Mesendoderm (in vitro differentiated cells): ENCODE measurements at regions not wholly inside any gene's neighbourhood (a gene's known extent, or its start where the extent isn't known, plus 50 kb on each side); places are given as distances from the start of the nearest gene placed in this dataset.

Experiments used
- DNase-seq: peaks from one replicate; pipeline ENCODE4 v3.0.0; 2013
- H2AK5ac ChIP-seq: 2 replicates; pipeline ENCODE4 v1.6.1; 2013; ENCODE audit warnings: low read length, inconsistent platforms
- H2BK120ac ChIP-seq: 2 replicates; pipeline ENCODE4 v1.6.1; 2013; ENCODE audit warnings: low read depth, mild to moderate bottlenecking, low read length, moderate library complexity, mixed read lengths
- H2BK15ac ChIP-seq: replicated peaks from 2 replicates; pipeline ENCODE4 v1.6.1; 2013; ENCODE audit warnings: low read depth, mild to moderate bottlenecking, moderate library complexity
- H2BK5ac ChIP-seq: 2 replicates; pipeline ENCODE4 v1.6.1; 2013; ENCODE audit warnings: low read length, inconsistent platforms
- H3K18ac ChIP-seq: 2 replicates; pipeline ENCODE4 v1.6.1; 2013; ENCODE audit warnings: mild to moderate bottlenecking, low read length, mixed read lengths
- H3K23ac ChIP-seq: one replicate; pipeline ENCODE4 v1.6.1; 2013; ENCODE audit warnings: low read length
- H3K27ac ChIP-seq: 2 replicates; pipeline ENCODE4 v1.5.1; 2013; ENCODE audit warnings: low read depth, mild to moderate bottlenecking, inconsistent platforms, low read length, moderate library complexity
- H3K27me3 ChIP-seq: 2 replicates; pipeline ENCODE4 v1.6.1; 2013; ENCODE audit warnings: low read length, control low read depth, mild to moderate bottlenecking, inconsistent platforms; ENCODE audit not compliant: insufficient read depth, poor library complexity
- H3K36me3 ChIP-seq: 2 replicates; pipeline ENCODE4 v1.6.1; 2013; ENCODE audit warnings: low read length, inconsistent platforms; ENCODE audit not compliant: control insufficient read depth, insufficient read depth
- H3K4ac ChIP-seq: one replicate; pipeline ENCODE4 v1.6.1; 2013; ENCODE audit warnings: low read depth, mild to moderate bottlenecking, low read length, moderate library complexity
- H3K4me1 ChIP-seq: 2 replicates; pipeline ENCODE4 v1.6.1; 2013; ENCODE audit warnings: low read depth, low read length, inconsistent platforms; ENCODE audit not compliant: control insufficient read depth
- H3K4me2 ChIP-seq: 2 replicates; pipeline ENCODE4 v1.6.1; 2013; ENCODE audit warnings: low read length
- H3K4me3 ChIP-seq: 2 replicates; pipeline ENCODE4 v1.5.1; 2013; ENCODE audit warnings: mild to moderate bottlenecking, low read length
- H3K56ac ChIP-seq: one replicate; pipeline ENCODE4 v1.6.1; 2013; ENCODE audit warnings: low read length
- H3K79me1 ChIP-seq: 2 replicates; pipeline ENCODE4 v1.6.1; 2013; ENCODE audit warnings: low read length, inconsistent platforms
- H3K79me2 ChIP-seq: 2 replicates; pipeline ENCODE4 v1.6.1; 2013; ENCODE audit warnings: mild to moderate bottlenecking, low read length; ENCODE audit not compliant: control insufficient read depth, insufficient read depth
- H3K9ac ChIP-seq: 2 replicates; pipeline ENCODE4 v1.6.1; 2013; ENCODE audit warnings: low read length, inconsistent platforms
- H4K5ac ChIP-seq: one replicate; pipeline ENCODE4 v1.6.1; 2013; ENCODE audit warnings: low read length
- H4K8ac ChIP-seq: one replicate; pipeline ENCODE4 v1.6.1; 2013; ENCODE audit warnings: low read depth, mild to moderate bottlenecking, control low read depth, low read length, moderate library complexity
- WGBS: extraction: QIAGEN DNeasy Blood & Tissue Kit; methylation state at CpG from one replicate; pipeline ENCODE4 v1.1.7; 2013; ENCODE audit warnings: low lambda C conversion rate, missing lambda C conversion rate; ENCODE audit not compliant: insufficient coverage; ENCODE audit errors: extremely low coverage; 5-methylcytosine and 5-hydroxymethylcytosine counted together

- Histone ChIP-seq H3K79me1 (no peaks in the 10 kb centered on the region), H2BK15ac (no peak overlapping the region), H2BK120ac (no peak overlapping the region), H4K8ac (no peak overlapping the region), H3K9ac (no peak overlapping the region), H4K5ac (no peak overlapping the region), H3K36me3 (no peaks in the 10 kb centered on the region), H3K4me3 (no peak overlapping the region), H3K4me1 (no peaks in the 10 kb centered on the region), H3K4ac (no peak overlapping the region), H2BK5ac (no peak overlapping the region), H2AK5ac (no peak overlapping the region), H3K79me2 (no peaks in the 10 kb centered on the region), H3K56ac (no peak overlapping the region), H3K27me3 (no peaks in the 10 kb centered on the region), H3K27ac (no peak overlapping the region), H3K23ac (no peak overlapping the region), H3K4me2 (no peak overlapping the region), H3K18ac (no peak overlapping the region)
- no peak for DNase-seq
- WGBS, result no CpG with 5 or more reads among the region's 8 CpGs
These were observed 71.9 kb downstream of the OAT start for GRCh38 chr10:124346831-124347230.

GRCh38 chr10:124345521-124345920, 73.2 kb downstream of the OAT start:
- Histone ChIP-seq H4K8ac (no peak overlapping the region), H3K4me3 (no peak overlapping the region), H3K27ac (no peak overlapping the region), H3K18ac (no peak overlapping the region), H3K27me3 (no peaks in the 10 kb centered on the region), H3K36me3 (no peaks in the 10 kb centered on the region), H2BK5ac (no peak overlapping the region), H4K5ac (no peak overlapping the region), H3K4ac (no peak overlapping the region), H2BK120ac (no peak overlapping the region), H3K4me1 (no peaks in the 10 kb centered on the region), H3K56ac (no peak overlapping the region), H3K79me1 (no peaks in the 10 kb centered on the region), H3K79me2 (no peaks in the 10 kb centered on the region), H2BK15ac (no peak overlapping the region), H2AK5ac (no peak overlapping the region), H3K4me2 (no peak overlapping the region), H3K23ac (no peak overlapping the region), H3K9ac (no peak overlapping the region)
- DNase-seq, result no peak
- no CpG with 5 or more reads among the region's 8 CpGs for WGBS

- WGBS, result no CpG with 5 or more reads among the region's 3 CpGs
- H3K23ac ChIP-seq, result no peak overlapping the region
- no peak overlapping the region for H3K27ac ChIP-seq
These were observed 73.8 kb downstream of the OAT start for GRCh38 chr10:124344931-124345330.

GRCh38 chr10:124344266-124344590, 74.5 kb downstream of the OAT start:
- no peaks in the 10 kb centered on the region for H3K27me3 ChIP-seq
- no peak overlapping the region for H3K9ac ChIP-seq
- H4K8ac ChIP-seq, result no peak overlapping the region
- no peaks in the 10 kb centered on the region for H3K36me3 ChIP-seq
- H3K23ac ChIP-seq, result no peak overlapping the region
- no CpG with 5 or more reads among the region's 8 CpGs for WGBS
- no peak overlapping the region for H3K27ac ChIP-seq
- no peaks in the 10 kb centered on the region for H3K79me1 ChIP-seq
- H3K56ac ChIP-seq, result no peak overlapping the region
- H3K4me3 ChIP-seq, result no peak overlapping the region
- H2BK120ac ChIP-seq, result no peak overlapping the region
- H3K18ac ChIP-seq, result no peak overlapping the region
- H4K5ac ChIP-seq, result no peak overlapping the region
- no peaks in the 10 kb centered on the region for H3K79me2 ChIP-seq
- no peak overlapping the region for H3K4ac ChIP-seq
- no peak overlapping the region for H2BK15ac ChIP-seq
- no peak for DNase-seq
- no peak overlapping the region for H2AK5ac ChIP-seq
- H3K4me2 ChIP-seq, result no peak overlapping the region
- no peaks in the 10 kb centered on the region for H3K4me1 ChIP-seq
- no peak overlapping the region for H2BK5ac ChIP-seq

More at GRCh38 chr10:124344931-124345330, 73.8 kb downstream of the OAT start:
- Histone ChIP-seq H3K4ac (no peak overlapping the region), H3K4me3 (no peak overlapping the region), H4K5ac (no peak overlapping the region), H3K36me3 (no peaks in the 10 kb centered on the region), H3K4me1 (no peaks in the 10 kb centered on the region), H3K27me3 (no peaks in the 10 kb centered on the region), H3K18ac (no peak overlapping the region), H3K56ac (no peak overlapping the region), H2BK5ac (no peak overlapping the region), H3K9ac (no peak overlapping the region), H2AK5ac (no peak overlapping the region), H4K8ac (no peak overlapping the region), H2BK15ac (no peak overlapping the region), H3K79me2 (no peaks in the 10 kb centered on the region), H3K4me2 (no peak overlapping the region), H2BK120ac (no peak overlapping the region), H3K79me1 (no peaks in the 10 kb centered on the region)
- DNase-seq, result no peak

GRCh38 chr10:124343351-124344265, 75.1 kb downstream of the OAT start:
- no peak overlapping the region for H2AK5ac ChIP-seq
- no peaks in the 10 kb centered on the region for H3K27me3 ChIP-seq
- H3K56ac ChIP-seq, result no peak overlapping the region
- no peak for DNase-seq
- H3K79me2 ChIP-seq, result no peaks in the 10 kb centered on the region
- no peak overlapping the region for H4K5ac ChIP-seq
- H3K9ac ChIP-seq, result no peak overlapping the region
- no peak overlapping the region for H3K23ac ChIP-seq
- no peaks in the 10 kb centered on the region for H3K36me3 ChIP-seq
- no peak overlapping the region for H3K18ac ChIP-seq
- H3K4me3 ChIP-seq, result no peak overlapping the region
- H3K4me1 ChIP-seq, result no peaks in the 10 kb centered on the region
- H2BK15ac ChIP-seq, result no peak overlapping the region
- H4K8ac ChIP-seq, result no peak overlapping the region
- H3K4me2 ChIP-seq, result no peak overlapping the region
- H3K79me1 ChIP-seq, result no peaks in the 10 kb centered on the region
- no peak overlapping the region for H2BK5ac ChIP-seq
- H3K27ac ChIP-seq, result no peak overlapping the region
- WGBS, result no CpG with 5 or more reads among the region's 14 CpGs
- H3K4ac ChIP-seq, result no peak overlapping the region
- no peak overlapping the region for H2BK120ac ChIP-seq

- Histone ChIP-seq H3K36me3 (no peaks in the 10 kb centered on the region), H2BK15ac (no peak overlapping the region), H3K9ac (no peak overlapping the region), H3K79me2 (no peaks in the 10 kb centered on the region), H2BK5ac (no peak overlapping the region), H3K4ac (no peak overlapping the region), H3K56ac (no peak overlapping the region), H3K4me3 (no peak overlapping the region), H3K18ac (no peak overlapping the region), H4K8ac (no peak overlapping the region), H3K27me3 (no peaks in the 10 kb centered on the region), H4K5ac (no peak overlapping the region), H3K79me1 (no peaks in the 10 kb centered on the region), H3K4me2 (no peak overlapping the region), H3K4me1 (no peaks in the 10 kb centered on the region), H3K23ac (no peak overlapping the region), H2AK5ac (no peak overlapping the region), H2BK120ac (no peak overlapping the region), H3K27ac (no peak overlapping the region)
- no CpG with 5 or more reads among the region's 5 CpGs for WGBS
- DNase-seq, result no peak
These were observed 75.9 kb downstream of the OAT start for GRCh38 chr10:124342821-124343170.
